Activated effector memory CD4-positive, alpha-beta T cell treated with anti-CD3 and anti-CD28 coated beads, Interleukin-2, amount 50 U/mL, for 16 hours (primary cell): ENCODE measurements at regions not wholly inside any gene's neighbourhood (a gene's known extent, or its start where the extent isn't known, plus 50 kb on each side); places are given as distances from the start of the nearest gene placed in this dataset.
"Not testable (repeated sequence)": the region's sequence is repeated elsewhere in the genome, so short reads cannot be mapped to it uniquely, and the experiment has no call there.

ENCODE experiments used
- DNase-seq: peaks from one replicate; pipeline ENCODE4 v3.0.0-alpha.2; 2020

DNA sequence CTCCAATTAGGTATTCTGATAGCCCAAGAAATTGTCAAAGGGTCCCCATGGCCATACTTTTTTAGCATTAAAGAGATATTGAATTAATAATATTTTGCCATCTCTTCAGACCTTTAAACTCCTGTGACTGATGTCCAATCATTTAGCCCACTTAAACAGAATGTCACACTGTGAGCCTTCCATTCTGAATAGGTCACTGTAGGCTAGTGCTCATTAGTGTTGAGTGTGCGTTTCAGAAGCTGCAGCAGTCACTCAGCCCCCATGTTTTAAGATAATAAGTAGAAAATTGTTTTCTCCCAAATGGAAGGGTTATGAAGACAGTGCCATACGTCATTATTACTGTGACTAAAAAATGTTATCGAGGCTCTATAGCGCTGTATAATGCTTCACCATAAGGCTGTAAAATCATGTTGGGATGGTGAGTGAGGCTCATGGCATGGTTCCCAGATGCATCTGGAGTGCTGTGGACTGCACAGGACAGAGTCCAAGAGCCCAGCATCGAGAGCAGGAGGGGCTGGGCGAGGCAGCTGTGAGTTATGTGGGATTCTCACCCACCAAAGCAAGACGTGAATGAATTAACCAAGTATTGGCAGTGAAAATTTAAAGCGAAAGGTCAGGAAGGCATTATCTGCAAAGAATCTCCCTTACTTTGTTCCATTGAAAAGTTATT, 2112.9 kb upstream of the WWC1 start:
- DNase-seq, result no peak

DNA sequence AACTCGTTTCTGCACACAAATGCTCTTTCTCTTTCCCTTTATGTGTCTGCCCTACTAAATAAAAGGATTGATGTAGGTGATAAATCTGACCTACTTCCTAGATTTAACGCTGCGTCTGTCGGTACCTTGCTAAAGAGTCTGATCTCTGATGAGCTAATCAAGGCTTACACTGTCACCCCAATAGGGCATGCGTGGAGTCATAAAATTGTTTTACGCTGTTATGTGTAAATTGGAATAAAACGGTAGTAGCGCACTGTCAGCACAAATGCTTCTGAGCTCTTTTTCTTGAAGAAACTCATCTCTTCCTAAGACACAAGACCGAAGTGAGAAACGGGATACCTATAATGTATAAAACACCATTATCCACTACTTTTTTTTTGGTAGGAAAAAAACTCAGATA, 2106.3 kb upstream of the WWC1 start:
- DNase-seq, result no peak

DNA sequence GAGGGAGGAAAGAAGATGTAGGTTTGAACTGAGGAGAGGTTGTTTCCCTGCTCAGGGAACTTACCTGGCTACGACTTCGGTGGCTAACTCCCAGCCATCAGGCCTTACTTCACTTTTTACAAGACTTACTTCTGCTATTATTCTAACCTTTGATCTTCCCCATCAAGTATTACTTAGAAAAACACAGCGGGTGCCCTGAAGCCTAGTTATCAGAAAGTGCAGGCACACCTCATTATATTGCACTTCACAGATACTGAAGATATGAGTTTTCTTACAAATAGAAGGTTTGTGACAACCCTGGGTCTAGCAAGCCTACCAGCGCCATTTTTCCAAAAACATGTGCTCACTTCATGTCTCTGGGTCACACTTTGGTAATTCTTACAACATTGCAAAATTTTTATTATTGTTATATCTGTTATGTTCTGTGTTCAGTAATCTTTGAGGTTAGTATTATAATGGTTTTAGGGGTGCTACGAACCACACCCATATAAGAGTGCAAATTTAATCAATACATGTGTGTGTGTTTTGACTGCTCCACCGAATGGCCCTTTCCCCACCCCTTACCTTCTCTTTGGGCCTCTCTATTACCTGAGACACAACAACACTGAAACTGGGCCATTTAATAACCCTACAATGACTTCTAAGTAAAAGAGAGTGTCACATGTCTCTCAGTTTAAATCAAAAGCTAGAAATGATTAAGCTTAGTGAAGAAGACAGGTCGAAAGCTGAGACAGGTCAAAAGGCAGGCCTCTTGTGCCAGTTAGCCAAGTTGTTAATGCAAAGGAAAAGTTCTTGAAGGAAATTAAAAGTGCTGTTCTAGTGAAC, 2102.7 kb upstream of the WWC1 start:
- DNase-seq, result no peak

DNA sequence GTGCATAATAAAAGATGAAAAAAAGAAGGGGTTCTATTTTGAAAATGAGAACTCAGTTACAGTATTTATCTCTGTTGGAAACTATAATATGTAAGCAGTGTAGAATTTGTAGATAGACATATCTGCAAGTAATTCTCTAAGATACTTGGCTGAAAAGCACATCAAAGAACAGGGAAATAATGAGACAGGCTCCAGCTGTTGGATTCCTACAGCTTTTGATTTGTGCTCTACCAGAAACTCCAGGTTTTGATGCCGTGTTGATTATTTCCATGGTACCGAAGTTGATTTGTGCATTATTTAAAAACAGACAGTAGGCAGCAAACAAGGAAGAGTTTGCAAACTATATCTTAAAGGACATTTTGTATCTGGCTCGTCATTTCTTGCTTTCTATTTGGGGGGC, 2098.7 kb upstream of the WWC1 start:
- DNase-seq, result no peak

DNA sequence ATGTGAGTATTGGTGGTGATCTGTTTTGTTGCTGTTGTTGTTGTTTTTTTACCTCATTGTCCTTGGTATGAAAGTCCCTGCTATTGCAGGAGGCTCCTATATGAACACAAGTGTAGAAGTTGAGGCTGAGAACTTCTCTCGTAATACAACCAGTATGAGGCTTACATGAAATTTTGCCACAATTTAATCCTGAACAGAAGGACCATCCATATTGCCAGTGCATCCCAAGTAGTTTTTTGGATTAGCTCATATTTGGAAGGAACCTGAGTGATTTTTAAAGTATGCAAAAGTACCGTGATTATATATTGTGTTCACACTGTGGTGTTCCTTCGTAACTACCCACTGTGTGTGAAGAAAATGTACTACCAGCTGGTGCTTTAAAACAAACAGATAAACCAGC, 2095.5 kb upstream of the WWC1 start:
- no peak for DNase-seq

DNA sequence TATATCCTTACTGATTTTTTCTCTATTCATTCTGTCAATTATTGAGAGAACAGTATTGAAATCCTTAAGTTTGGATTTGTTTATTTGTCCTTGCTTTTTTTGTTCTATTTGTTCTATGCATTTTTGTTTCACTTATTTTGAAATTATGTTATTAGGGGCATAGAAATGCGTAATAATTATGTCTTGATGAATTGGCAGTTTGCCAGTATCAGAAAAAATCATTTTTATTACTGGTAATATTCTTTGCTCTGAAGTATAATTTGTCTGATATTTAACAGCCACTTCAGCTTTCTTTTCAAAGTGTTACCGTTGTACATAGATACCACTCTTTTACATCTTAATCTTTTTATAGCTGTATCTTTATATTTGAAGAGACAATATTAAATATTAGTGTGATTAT, 2090.9 kb upstream of the WWC1 start:
- DNase-seq, result no peak

DNA sequence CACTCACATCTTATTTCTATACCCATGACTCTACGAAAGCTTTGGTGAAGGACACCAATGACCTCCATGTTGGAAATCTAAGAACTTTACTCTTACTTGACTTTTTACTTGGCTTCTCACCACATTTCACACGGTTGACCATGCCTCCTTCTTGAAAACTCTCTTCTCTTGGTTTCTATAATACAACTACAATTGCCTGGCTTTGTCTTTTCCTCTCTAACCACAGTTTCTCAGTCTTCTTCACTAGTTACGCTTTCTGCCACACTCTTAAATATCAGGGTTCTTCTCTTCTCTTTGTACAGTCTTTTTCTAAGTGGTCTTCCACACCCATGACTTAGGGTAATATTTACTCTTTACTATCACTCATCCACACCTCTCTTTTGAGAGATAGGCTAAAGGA, 2079.8 kb upstream of the WWC1 start:
- DNase-seq, result no peak

DNA sequence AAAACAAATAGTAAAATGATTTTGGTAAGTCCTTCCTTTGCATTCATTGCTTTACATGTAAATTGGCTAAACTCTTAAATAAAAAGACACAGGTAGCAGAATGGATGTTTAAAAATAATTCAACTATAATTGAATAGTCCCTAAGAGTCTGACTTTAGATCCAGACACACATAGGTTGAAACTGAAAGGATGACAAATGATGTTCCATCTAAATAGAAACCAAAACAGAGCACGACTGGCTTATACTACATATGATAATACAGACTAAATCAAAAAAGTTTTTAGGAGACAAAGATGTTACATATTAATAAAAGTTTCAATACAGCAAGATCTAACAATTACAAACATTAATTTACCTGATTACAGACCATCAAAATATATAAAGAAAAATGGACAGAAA, 2055.1 kb upstream of the WWC1 start:
- no peak for DNase-seq

DNA sequence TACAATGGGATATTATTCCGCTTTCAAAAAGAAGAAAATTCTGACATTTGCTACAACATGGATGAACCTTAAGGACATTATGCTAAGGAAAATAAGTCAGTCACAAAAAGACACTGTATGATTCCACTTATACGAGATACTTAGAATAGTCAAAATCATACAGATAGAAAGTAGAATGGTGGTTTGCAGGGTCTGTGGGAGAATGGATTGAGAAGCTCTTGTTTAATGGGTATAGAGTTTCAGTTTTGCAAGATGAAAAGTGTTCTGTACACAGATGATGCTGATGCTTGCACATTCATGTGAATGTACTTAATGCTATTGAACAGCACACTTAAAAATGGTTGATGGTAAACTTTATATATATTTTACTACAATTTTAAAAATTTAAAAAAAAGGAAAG, 2050.7 kb upstream of the WWC1 start:
- DNase-seq, result no peak

DNA sequence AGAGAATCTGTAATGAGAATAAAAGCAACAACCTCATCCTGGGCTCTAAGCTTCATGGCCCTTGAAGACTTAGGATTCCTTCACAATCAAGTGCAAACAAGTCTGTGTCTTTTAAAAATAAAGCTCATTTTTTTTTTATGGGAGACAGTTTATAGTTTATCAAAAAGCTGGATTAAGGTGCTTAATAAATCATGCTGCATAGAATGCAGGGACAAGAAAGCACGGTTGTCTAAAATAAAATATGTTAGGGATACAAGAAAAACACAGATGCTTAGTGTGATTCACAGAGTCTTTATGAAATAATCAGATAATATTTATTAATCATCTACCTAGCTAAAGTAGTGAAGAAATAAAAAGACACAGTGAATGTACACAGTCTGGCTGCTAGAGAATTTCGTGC, 2045.9 kb upstream of the WWC1 start:
- DNase-seq, result no peak

DNA sequence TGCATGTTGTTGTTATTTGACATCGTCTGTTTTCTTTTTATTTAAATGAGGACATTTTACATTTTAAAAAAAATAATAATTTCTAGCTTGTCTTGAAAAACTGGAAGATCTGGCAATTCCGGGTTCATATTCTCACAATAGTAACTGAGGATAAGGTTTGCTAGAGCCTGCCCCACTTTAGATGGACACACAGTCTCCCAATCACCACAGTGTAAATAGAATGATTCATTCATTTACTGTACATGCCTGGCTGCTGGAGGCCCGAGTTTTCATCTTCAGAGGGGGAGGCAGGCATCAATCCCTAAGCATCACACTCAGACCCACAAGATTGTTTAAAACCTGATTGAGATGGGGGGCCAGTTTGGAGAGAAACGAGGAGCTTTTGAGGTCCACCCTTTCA, 2039.7 kb upstream of the WWC1 start:
- no peak for DNase-seq

DNA sequence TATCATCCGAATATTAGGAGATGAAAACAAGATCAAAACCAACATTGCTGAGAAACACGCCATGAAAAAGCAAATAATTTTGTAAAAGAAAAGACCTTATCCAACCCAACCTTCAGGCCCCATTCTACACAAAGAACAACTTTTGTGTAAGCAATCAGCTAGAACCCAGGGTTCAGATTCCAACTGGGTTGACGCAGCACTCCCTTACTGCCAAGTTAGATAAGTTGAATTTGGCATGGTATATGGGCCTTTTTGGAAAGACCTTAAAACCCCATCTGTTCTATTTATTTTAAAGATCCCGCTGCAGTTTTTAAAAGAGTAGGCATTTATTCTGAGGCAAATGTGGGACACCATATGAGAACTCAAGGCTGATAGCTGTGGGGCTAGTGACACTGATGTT, 2033.8 kb upstream of the WWC1 start:
- DNase-seq, result no peak

DNA sequence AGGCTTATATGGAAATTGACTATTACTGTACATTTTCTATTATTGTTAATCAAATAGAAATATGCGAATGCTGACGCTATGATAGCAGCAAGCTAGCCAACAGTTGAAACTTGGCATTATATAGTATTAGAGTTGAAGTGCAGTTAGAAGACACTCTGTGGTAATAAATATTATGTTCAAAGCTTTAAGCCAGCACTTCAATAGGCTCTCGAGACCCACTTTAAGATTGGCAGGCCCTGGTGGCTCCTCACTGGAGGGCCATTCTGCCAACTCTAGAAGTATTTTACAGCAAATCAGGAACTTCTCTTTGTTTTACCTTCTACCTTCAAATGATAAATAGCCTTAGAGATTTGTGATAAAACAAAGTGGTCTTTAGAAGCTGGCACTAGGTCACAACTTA, 2029.0 kb upstream of the WWC1 start:
- DNase-seq, result no peak

DNA sequence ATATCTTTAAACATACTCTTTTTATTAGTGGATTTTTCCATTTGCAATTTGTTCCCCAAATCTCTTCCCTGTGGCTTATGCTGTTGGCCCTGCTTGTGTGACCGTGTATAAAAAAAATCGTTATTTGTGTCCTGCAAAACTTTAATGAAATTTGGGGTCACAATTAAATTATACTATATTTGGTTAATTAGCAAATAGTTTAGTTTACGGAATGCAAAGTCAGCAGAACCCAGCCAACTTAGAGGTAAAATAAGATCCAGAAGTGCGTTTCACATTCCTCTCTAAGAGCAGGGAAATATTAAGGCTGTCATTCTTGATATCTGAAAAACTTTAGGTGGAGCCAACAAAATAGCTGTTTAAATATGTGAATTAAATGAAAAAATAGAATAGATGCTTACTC, 2023.5 kb upstream of the WWC1 start:
- DNase-seq, result no peak

DNA sequence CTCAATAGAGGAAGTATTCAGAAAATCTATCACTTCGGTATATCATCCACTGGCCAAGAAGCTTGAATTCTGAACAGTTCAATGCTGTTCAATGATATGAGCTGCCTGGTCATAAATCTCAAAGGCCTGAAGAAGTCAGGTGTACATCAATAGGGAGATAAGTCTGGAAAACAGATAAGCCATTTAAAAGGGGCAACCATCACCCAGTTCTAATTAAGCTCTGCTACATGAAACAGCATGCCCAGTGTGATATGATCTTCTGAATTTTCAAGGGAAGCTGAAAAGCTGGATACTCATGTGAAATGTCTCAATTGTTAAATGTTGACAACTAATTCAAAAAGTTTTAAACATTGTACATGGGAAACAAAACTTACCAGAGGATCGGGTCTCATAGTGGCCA, 2020.7 kb upstream of the WWC1 start:
- DNase-seq, result no peak

DNA sequence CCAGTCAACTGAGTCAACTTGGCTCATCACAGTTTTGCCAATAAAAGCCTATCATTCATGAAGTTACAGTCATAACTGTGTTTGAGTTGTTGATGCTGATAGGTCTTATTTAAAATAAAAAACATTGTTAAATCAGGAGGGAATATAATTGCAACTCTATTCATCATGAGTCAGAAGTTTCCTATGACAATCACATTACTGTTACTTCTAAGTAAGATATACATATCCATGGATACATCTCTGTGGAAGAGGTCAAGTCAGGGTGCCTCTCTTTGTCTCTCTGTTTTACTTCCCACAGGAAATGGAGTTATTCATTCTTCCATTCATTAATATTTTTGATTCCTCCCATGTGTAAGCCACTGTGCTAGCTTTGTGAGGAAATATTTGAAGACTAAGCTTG, 2015.4 kb upstream of the WWC1 start:
- no peak for DNase-seq

DNA sequence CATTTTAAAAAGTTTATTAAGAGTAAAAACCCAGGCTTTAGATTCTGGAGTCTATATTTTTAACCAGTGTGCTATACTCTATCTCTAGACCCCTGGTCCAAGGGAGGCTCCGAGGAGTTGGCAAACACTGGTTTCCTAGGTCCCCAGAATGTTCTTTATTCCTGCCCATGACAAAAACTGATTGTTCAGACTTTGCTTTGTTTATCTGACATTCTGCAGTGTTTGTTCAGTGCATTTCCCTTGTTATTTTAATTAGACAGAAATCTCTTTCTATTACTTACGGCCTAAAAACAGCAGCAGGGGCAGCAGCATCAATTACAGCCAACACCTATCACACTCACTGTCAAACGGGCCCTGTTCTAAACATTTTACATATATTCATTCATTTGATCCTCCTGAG, 2011.6 kb upstream of the WWC1 start:
- no peak for DNase-seq

DNA sequence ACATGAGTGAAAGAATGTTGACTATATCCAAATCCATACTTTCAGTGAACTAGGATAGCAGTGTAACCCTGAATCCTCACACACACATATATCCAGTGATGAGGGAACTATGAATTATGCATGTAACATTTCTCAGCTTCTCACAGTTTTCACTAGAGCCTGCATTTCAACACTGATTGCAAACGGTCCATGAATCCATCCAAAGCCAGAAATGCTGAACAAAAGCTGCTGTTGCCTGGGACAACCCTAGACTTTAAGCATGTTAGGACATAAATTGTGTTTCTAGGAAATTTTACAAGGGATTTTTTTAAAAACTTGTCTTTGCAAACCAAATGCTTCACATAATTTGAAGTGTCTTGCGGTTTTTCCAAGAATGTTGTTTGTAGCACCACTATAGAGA, 2010.0 kb upstream of the WWC1 start:
- no peak for DNase-seq

DNA sequence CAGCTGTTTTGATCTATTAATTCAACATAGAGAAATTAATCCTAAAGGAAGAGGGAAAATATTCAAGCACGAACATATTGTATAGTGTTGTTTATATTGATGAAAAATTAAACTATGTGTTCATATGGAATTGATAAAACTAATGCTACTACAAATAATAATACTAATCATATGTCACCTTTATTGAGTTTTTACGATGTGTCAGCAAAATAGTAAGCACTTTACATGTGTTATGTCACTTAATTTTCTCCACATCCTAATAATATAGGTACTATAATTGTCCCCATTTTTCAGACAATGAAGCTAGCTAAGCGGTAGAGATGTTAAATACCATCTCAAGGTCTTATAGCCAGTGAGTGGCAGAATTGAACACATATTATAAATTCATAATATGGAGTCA, 2008.5 kb upstream of the WWC1 start:
- DNase-seq, result no peak

DNA sequence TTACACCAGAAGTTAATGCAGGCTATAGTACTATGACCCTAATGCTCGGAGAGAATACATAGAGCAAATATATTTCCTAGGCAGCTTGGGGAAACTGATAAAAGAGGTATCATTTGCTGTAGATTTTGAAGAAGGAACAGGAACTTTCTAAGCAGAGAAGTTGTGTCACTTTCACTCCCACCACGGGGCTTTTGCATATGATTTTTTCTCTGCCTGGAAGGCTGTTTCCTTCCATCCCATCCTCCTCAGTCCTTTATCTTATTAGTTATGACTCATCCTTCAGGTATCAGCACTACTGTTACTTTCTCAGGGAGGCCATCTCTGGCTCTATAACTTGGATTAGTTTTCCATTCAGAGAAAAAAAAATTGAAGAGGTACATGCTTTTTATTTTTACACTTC, 2006.1 kb upstream of the WWC1 start:
- DNase-seq, result no peak

DNA sequence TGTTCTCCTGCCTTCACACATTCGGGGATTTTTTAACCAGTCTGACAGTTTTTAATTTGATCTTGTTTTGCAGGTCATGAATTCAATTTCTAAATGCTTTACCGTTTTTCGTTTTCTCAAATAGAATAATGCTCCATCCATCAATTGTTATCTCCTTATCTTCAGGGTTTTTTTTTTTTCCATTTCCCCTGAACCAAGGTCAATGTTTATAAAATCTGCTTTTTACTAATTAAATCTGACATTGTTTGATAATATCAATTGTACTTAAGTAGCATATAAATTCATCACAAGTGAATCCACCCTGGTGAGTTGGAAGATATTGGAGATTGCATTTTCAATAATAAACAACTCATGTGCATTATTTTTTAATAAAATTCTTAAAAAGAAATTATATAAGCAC, 2004.6 kb upstream of the WWC1 start:
- no peak for DNase-seq

DNA sequence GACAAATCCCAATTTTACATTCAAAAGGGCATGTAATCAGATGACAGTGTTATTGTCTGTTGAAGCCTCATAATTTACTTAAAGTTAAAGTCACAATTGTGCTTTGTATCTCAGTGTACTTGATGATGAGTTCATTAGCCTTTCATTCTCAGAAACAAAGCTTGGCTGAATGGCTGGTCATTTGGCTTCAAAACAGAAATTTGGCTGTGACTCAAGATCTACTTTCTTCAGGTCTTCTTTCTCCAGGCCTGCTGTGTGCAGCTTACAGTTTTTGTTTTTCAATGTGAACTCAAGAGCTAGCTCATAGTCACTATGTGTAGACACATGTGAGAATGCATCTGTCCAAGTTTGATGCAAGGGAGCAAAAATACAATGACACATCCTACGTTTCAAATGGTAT, 2003.6 kb upstream of the WWC1 start:
- DNase-seq, result no peak

DNA sequence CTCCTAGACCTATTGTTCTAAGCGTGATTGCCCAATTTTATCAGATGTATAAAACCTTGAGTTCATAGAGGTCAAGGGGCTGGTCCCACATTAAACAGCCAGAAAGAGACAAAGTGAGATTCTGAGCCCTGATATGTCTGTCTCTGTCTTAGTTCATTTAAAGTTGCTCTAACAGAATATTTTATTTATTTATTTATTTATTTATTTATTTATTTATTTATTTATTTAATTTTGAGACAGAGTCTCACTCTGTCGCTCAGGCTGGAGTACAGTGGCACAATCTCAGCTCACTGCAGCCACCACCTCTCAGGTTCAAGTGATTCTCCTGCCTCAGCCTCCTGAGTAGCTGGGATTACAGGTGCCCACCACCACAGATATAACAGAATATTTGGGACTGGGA, 1999.6 kb upstream of the WWC1 start:
- not testable (repeated sequence) for DNase-seq

DNA sequence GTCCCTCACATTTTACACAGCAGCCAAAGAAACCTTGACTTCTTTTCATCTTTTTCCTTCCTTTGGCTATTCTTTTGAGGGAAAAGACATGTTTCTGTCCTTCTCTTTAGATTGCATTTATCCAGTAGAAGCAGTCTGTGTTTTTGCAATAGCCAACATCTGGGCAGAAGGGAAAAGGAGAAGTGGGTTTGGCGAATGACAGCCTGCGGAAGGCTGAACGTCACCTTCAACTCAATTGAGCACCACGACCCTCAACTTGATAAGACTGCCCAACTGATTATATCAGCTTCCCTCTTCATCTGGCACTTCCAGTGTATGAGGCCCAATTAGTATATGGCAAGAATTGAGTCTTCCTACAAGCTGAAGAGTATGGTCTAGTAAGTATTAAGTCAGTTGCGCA, 1997.6 kb upstream of the WWC1 start:
- no peak for DNase-seq

DNA sequence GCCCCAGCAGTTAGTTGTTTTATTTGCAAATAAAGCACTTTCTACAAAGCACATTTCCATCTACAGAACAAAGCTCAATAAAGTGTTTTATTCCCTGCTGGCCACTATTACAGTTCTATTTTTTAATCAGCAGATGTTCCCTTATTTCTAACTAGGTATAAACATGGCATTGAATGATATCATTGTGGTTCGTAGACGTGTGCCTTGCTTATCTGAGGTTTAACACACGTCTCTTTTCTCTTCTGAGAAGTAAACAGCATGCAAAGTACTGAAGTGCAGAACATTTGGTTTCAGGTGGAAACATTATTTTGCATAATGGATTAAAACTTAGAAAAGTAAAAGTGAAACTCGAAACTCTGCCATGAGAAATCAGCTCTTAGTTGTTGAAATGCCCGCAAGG, 1989.3 kb upstream of the WWC1 start:
- no peak for DNase-seq
